DND-41 (cell line): ENCODE measurements at regions not wholly inside any gene's neighbourhood (a gene's known extent, or its start where the extent isn't known, plus 50 kb on each side); places are given as distances from the start of the nearest gene placed in this dataset.

Experiments
- ATAC-seq: fragments of 200-7000 bp; cut with Tn5 transposase; 3 replicates; pipeline ENCODE4 v1.9.1; 2021; ENCODE audit warnings: low read depth; ENCODE audit not compliant: insufficient read depth
- DNase-seq: peaks from one replicate; pipeline ENCODE4 v3.0.0-alpha.2; 2020
- H2AFZ ChIP-seq: 2 replicates; pipeline ENCODE4 v1.6.0; 2012; ENCODE audit warnings: low read depth, low read length
- H3K27ac ChIP-seq: 2 replicates; pipeline ENCODE4 v1.5.1; 2012; ENCODE audit warnings: low read length, inconsistent platforms
- H3K27me3 ChIP-seq: fragments of 200-600 bp; sonication (generic); 2 replicates; pipeline ENCODE4 v1.6.0; 2012; ENCODE audit warnings: low read length, mild to moderate bottlenecking, inconsistent platforms; ENCODE audit not compliant: insufficient read depth, poor library complexity
- H3K36me3 ChIP-seq: 2 replicates; pipeline ENCODE4 v1.5.1; 2012; ENCODE audit warnings: low read length, inconsistent platforms; ENCODE audit not compliant: insufficient read depth
- H3K4me1 ChIP-seq: 2 replicates; pipeline ENCODE4 v1.5.1; 2012; ENCODE audit warnings: mild to moderate bottlenecking, low read length; ENCODE audit not compliant: insufficient read depth
- H3K4me2 ChIP-seq: 2 replicates; pipeline ENCODE4 v1.6.0; 2012; ENCODE audit warnings: mild to moderate bottlenecking, moderate library complexity, low read length, inconsistent platforms; ENCODE audit not compliant: insufficient read depth
- H3K4me3 ChIP-seq, 2 experiments: fragments of 200-600 bp in 1 of 2; shearing (Covaris generic) in 1 of 2; 2 replicates each; pipeline ENCODE4 v1.5.1; 2012 to 2016; ENCODE audit warnings: inconsistent platforms in 2 of 2, low read length in 2 of 2, mild to moderate bottlenecking in 2 of 2, low read depth in 1 of 2, moderate library complexity in 1 of 2
- H3K79me2 ChIP-seq: 2 replicates; pipeline ENCODE4 v1.6.0; 2012; ENCODE audit warnings: low read length, inconsistent platforms; ENCODE audit not compliant: insufficient read depth
- H3K9ac ChIP-seq: 2 replicates; pipeline ENCODE4 v1.6.0; 2012; ENCODE audit warnings: low read depth, mild to moderate bottlenecking, inconsistent platforms, low read length, moderate library complexity
- H3K9me3 ChIP-seq: 2 replicates; pipeline ENCODE4 v1.5.1; 2012; ENCODE audit warnings: low read length, moderate library complexity, mild to moderate bottlenecking, inconsistent platforms; ENCODE audit not compliant: insufficient read depth, severe bottlenecking
- H4K20me1 ChIP-seq: 2 replicates; pipeline ENCODE4 v1.6.0; 2012; ENCODE audit warnings: low read length; ENCODE audit not compliant: insufficient read depth
- EZH2 ChIP-seq: IDR thresholded peaks from 3 replicates; pipeline ENCODE4 v1.6.1; 2012; ENCODE audit warnings: borderline replicate concordance, low read depth, mild to moderate bottlenecking, moderate library complexity, low read length, inconsistent platforms; ENCODE audit not compliant: severe bottlenecking
- TF ChIP-seq, protein P1 (sequence below): IDR thresholded peaks from 2 replicates; pipeline ENCODE4 v1.5.1; 2012; ENCODE audit warnings: borderline replicate concordance, low read length, moderate library complexity, mild to moderate bottlenecking; ENCODE audit not compliant: poor library complexity, severe bottlenecking; ENCODE audit errors: extremely low read depth

DNA sequence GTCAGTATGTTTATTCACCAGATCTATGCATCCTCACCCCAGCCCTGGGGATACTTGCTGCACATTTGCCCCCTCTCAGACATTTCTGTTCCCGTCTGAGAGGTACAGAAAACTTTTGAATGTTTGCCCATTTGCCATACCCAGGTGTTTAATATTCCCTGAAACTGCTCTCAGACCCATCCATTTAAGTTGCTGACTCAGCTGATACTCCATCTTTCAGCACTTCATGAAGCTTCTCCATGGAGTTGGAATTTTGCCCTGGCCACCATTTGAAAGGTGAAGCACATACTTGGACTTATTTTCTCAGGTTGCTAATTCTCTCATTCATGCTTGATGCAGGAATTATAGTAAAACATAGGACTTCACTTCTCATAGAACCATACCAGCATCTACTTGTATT, 203.9 kb upstream of the OR13F1 start:
- Histone ChIP-seq H3K9me3 (no peaks in the 10 kb centered on the region), H2AFZ (no peak overlapping the region), H3K4me3 (no peak overlapping the region), H3K79me2 (no peaks in the 10 kb centered on the region), H3K27me3 (no peaks in the 10 kb centered on the region), H3K4me1 (no peaks in the 10 kb centered on the region), H3K27ac (no peak overlapping the region), H3K9ac (no peak overlapping the region), H3K36me3 (no peaks in the 10 kb centered on the region), H4K20me1 (no peaks in the 10 kb centered on the region), H3K4me2 (no peak overlapping the region)
- ATAC-seq (no peak), DNase-seq (no peak)
- no peak for TF ChIP-seq EZH2
- TF ChIP-seq, protein P1, sequence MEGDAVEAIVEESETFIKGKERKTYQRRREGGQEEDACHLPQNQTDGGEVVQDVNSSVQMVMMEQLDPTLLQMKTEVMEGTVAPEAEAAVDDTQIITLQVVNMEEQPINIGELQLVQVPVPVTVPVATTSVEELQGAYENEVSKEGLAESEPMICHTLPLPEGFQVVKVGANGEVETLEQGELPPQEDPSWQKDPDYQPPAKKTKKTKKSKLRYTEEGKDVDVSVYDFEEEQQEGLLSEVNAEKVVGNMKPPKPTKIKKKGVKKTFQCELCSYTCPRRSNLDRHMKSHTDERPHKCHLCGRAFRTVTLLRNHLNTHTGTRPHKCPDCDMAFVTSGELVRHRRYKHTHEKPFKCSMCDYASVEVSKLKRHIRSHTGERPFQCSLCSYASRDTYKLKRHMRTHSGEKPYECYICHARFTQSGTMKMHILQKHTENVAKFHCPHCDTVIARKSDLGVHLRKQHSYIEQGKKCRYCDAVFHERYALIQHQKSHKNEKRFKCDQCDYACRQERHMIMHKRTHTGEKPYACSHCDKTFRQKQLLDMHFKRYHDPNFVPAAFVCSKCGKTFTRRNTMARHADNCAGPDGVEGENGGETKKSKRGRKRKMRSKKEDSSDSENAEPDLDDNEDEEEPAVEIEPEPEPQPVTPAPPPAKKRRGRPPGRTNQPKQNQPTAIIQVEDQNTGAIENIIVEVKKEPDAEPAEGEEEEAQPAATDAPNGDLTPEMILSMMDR: no peak

DNA sequence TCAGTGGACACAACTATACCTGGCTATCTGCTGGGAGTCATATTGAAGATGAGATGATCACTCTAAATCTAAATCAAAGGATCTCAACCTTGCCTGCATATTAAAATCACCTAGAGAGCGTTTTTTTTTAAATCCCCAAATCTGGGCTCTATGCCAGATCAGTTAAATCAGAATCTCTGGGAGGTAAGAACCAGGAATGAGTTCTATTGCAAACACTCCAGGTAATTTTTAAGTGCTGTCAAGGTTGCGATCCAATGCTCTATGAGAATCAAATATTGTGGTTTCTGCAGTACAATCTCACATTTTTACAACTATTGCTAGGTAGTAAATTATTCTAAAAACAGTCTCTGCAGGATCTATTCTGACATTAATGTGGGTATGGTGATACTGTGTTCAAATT, 202.3 kb upstream of the OR13F1 start:
- no peak overlapping the region for H2AFZ ChIP-seq
- H3K79me2 ChIP-seq: no peaks in the 10 kb centered on the region
- H3K9me3 ChIP-seq: no peaks in the 10 kb centered on the region
- no peaks in the 10 kb centered on the region for H3K4me1 ChIP-seq
- no peak overlapping the region for H3K9ac ChIP-seq
- no peak for TF ChIP-seq EZH2
- TF ChIP-seq, protein P1: no peak
- H3K4me3 ChIP-seq: no peak overlapping the region
- no peak overlapping the region for H3K4me2 ChIP-seq
- no peaks in the 10 kb centered on the region for H3K27me3 ChIP-seq
- no peaks in the 10 kb centered on the region for H3K36me3 ChIP-seq
- no peak overlapping the region for H3K27ac ChIP-seq
- ATAC-seq (no peak), DNase-seq (no peak)
- no peaks in the 10 kb centered on the region for H4K20me1 ChIP-seq

DNA sequence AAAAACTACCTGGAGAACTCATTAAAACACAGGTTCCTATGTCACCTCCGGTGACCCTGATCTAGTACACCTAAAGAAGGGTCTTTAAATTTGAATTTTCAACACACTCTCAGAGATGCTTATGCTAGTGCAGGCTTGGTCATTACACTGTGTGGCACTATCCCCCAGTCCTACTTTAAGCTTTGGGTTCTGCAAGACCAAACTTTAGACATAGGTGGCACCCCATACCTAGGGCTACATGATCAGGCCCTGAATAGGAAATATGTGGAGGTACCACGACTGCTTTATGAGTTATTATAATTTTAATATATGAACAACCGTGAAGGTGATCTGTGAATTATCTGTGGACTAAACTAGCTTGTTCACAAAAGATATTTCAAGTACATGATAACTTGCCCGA, 201.3 kb upstream of the OR13F1 start:
- Histone ChIP-seq H3K27ac (no peak overlapping the region), H3K4me3 (no peak overlapping the region), H3K79me2 (no peaks in the 10 kb centered on the region), H3K9ac (no peak overlapping the region), H3K4me1 (no peaks in the 10 kb centered on the region), H2AFZ (no peak overlapping the region), H3K36me3 (no peaks in the 10 kb centered on the region), H4K20me1 (no peaks in the 10 kb centered on the region), H3K4me2 (no peak overlapping the region), H3K27me3 (no peaks in the 10 kb centered on the region), H3K9me3 (no peaks in the 10 kb centered on the region)
- DNase-seq (no peak), ATAC-seq (no peak)
- TF ChIP-seq, protein P1: no peak
- no peak for TF ChIP-seq EZH2

DNA sequence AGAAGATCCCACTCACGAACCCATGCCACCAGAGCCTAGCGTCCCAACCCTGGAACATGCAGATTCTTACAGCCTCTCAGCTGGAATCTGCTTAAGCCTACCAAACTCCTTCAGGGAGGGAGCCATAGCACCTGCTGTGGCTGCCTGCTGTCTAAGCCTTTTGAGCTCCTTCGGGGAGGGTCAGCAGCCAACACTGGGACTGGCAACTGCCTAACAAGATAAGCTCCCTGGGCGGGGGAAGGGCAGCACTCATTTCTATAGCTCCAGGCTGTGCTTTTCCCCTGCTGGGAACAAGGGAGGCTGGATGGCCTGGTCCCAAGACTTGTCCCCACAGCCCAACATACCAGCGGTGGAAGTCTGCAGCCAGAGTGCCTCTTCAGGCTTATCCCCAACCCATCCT, 199.1 kb upstream of the OR13F1 start:
- no peak overlapping the region for H3K4me2 ChIP-seq

More for the DNA sequence above, 199.1 kb upstream of the OR13F1 start:
- Histone ChIP-seq H4K20me1 (no peaks in the 10 kb centered on the region), H3K27ac (no peak overlapping the region), H3K27me3 (no peaks in the 10 kb centered on the region), H3K79me2 (no peaks in the 10 kb centered on the region), H3K9me3 (no peaks in the 10 kb centered on the region), H3K36me3 (no peaks in the 10 kb centered on the region), H3K4me3 (no peak overlapping the region), H2AFZ (no peak overlapping the region), H3K4me1 (no peaks in the 10 kb centered on the region), H3K9ac (no peak overlapping the region)
- no peak for DNase-seq
- ATAC-seq: no peak
- no peak for TF ChIP-seq EZH2
- TF ChIP-seq, protein P1: no peak
